C4-2B (cell line): ENCODE measurements at regions not wholly inside any gene's neighbourhood (a gene's known extent, or its start where the extent isn't known, plus 50 kb on each side); places are given as distances from the start of the nearest gene placed in this dataset.

Source experiments
- ZFX ChIP-seq: fragments of 450-650 bp; IDR thresholded peaks from 2 replicates; pipeline ENCODE4 v1.6.1; 2017
- TF ChIP-seq, protein P1 (sequence below): fragments of 450-650 bp; conservative IDR thresholded peaks from 2 replicates; pipeline ENCODE4 v1.5.1; 2017; ENCODE audit warnings: mild to moderate bottlenecking

DNA sequence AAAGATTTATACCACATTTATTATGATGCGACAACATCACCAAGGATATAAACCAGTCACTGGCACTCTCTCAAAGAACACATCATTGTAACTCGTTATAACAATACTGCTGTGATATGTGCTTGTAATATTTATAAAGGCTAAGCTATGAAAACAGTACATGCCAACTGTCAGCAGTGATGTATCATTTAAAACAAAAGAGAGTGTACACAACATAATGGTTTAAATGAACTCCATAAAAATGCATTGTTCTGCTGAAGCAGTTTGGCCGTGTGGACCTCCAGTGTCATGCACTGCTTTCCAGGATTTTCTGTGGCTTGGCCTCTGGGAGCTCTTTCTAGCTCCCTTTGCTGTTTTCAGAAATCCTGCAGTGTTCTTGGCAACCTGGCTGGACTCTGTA lies 215.6 kb downstream of the MTX2 start:
- TF ChIP-seq, protein P1, sequence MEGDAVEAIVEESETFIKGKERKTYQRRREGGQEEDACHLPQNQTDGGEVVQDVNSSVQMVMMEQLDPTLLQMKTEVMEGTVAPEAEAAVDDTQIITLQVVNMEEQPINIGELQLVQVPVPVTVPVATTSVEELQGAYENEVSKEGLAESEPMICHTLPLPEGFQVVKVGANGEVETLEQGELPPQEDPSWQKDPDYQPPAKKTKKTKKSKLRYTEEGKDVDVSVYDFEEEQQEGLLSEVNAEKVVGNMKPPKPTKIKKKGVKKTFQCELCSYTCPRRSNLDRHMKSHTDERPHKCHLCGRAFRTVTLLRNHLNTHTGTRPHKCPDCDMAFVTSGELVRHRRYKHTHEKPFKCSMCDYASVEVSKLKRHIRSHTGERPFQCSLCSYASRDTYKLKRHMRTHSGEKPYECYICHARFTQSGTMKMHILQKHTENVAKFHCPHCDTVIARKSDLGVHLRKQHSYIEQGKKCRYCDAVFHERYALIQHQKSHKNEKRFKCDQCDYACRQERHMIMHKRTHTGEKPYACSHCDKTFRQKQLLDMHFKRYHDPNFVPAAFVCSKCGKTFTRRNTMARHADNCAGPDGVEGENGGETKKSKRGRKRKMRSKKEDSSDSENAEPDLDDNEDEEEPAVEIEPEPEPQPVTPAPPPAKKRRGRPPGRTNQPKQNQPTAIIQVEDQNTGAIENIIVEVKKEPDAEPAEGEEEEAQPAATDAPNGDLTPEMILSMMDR: no peak
- TF ChIP-seq ZFX: no peak
